Daoy (cell line): ENCODE measurements at regions not wholly inside any gene's neighbourhood (a gene's known extent, or its start where the extent isn't known, plus 50 kb on each side); places are given as distances from the start of the nearest gene placed in this dataset.
"Not testable (repeated sequence)": the region's sequence is repeated elsewhere in the genome, so short reads cannot be mapped to it uniquely, and the experiment has no call there.

Experiments used
- DNase-seq: peaks from one replicate; pipeline ENCODE4 v3.0.0-alpha.2; 2015; ENCODE audit warnings: low read depth

GRCh38 chr5:25190521-25191000, 545.8 kb upstream of the CDH10 start:
- peak; percentile 76 for DNase-seq

GRCh38 chr5:25181249-25181648, 536.5 kb upstream of the CDH10 start:
- no peak for DNase-seq

- not testable (repeated sequence) for DNase-seq
These were observed 517.8 kb upstream of the CDH10 start for GRCh38 chr5:25162616-25163015.

GRCh38 chr5:25160891-25161290, 516.1 kb upstream of the CDH10 start:
- DNase-seq = no peak

GRCh38 chr5:25150819-25151218, 506.0 kb upstream of the CDH10 start:
- DNase-seq = no peak

- DNase-seq = no peak
These were observed 483.8 kb upstream of the CDH10 start for GRCh38 chr5:25128606-25129005.

GRCh38 chr5:25119650-25120049, 474.9 kb upstream of the CDH10 start:
- DNase-seq = peak; percentile 13

- no peak for DNase-seq
These were observed 463.1 kb upstream of the CDH10 start for GRCh38 chr5:25107853-25108252.

- DNase-seq = no peak
These were observed 454.8 kb upstream of the CDH10 start for GRCh38 chr5:25099538-25099937.

GRCh38 chr5:25095261-25095660, 450.5 kb upstream of the CDH10 start:
- DNase-seq = no peak

GRCh38 chr5:25094219-25094618, 449.4 kb upstream of the CDH10 start:
- no peak for DNase-seq

GRCh38 chr5:25091921-25092320, 447.1 kb upstream of the CDH10 start:
- no peak for DNase-seq

GRCh38 chr5:25090854-25091253, 446.1 kb upstream of the CDH10 start:
- DNase-seq = no peak

GRCh38 chr5:25090275-25090674, 445.5 kb upstream of the CDH10 start:
- no peak for DNase-seq

GRCh38 chr5:25088689-25089088, 443.9 kb upstream of the CDH10 start:
- not testable (repeated sequence) for DNase-seq

GRCh38 chr5:25083261-25083660, 438.5 kb upstream of the CDH10 start:
- DNase-seq = not testable (repeated sequence)

GRCh38 chr5:25066239-25066638, 421.5 kb upstream of the CDH10 start:
- DNase-seq = no peak

- DNase-seq = peak; percentile 23
These were observed 419.5 kb upstream of the CDH10 start for GRCh38 chr5:25064306-25064705.

- DNase-seq = no peak
These were observed 415.8 kb upstream of the CDH10 start for GRCh38 chr5:25060575-25060974.

GRCh38 chr5:25056836-25057235, 412.1 kb upstream of the CDH10 start:
- no peak for DNase-seq

- no peak for DNase-seq
These were observed 388.9 kb upstream of the CDH10 start for GRCh38 chr5:25033658-25034057.

- DNase-seq = peak; percentile 25
These were observed 384.2 kb upstream of the CDH10 start for GRCh38 chr5:25029004-25029403.

- no peak for DNase-seq
These were observed 382.7 kb upstream of the CDH10 start for GRCh38 chr5:25027526-25027925.

GRCh38 chr5:25027061-25027460, 382.3 kb upstream of the CDH10 start:
- no peak for DNase-seq

GRCh38 chr5:25025831-25026230, 381.1 kb upstream of the CDH10 start:
- no peak for DNase-seq
